SU-DHL-6 (cell line): ENCODE measurements at regions not wholly inside any gene's neighbourhood (a gene's known extent, or its start where the extent isn't known, plus 50 kb on each side); places are given as distances from the start of the nearest gene placed in this dataset.

Experiments used
- H2AFZ ChIP-seq: fragments of 200-600 bp; sonication (generic); 2 replicates; pipeline ENCODE4 v1.6.1; 2014; ENCODE audit warnings: low read depth, mild to moderate bottlenecking, moderate library complexity, mixed read lengths, antibody characterized with exemption, low read length; ENCODE audit not compliant: severe bottlenecking
- H3F3A ChIP-seq: fragments of 200-600 bp; shearing (Covaris generic); 2 replicates; pipeline ENCODE4 v1.6.0; 2016; ENCODE audit warnings: antibody characterized with exemption, mild to moderate bottlenecking; ENCODE audit not compliant: insufficient read depth
- H3K27ac ChIP-seq: fragments of 200-600 bp; sonication (generic); 2 replicates; pipeline ENCODE4 v1.5.1; 2016; ENCODE audit warnings: low read depth, mild to moderate bottlenecking, low read length, moderate library complexity, mixed read lengths
- H3K27me3 ChIP-seq: fragments of 200-600 bp; sonication (generic), shearing (Covaris generic); 2 replicates; pipeline ENCODE4 v1.6.0; 2014; ENCODE audit warnings: mild to moderate bottlenecking, low read length
- H3K36me3 ChIP-seq: fragments of 200-600 bp; sonication (generic); 2 replicates; pipeline ENCODE4 v1.6.1; 2014; ENCODE audit warnings: mild to moderate bottlenecking, low read length, mixed read lengths
- H3K4me2 ChIP-seq: fragments of 300-600, 200-600 bp; shearing (Covaris generic), sonication (generic); 2 replicates; pipeline ENCODE4 v1.6.0; 2014; ENCODE audit warnings: low read length, low read depth, mild to moderate bottlenecking; ENCODE audit not compliant: poor library complexity, severe bottlenecking
- H3K4me3 ChIP-seq: fragments of 200-600 bp; sonication (generic); 2 replicates; pipeline ENCODE4 v1.5.1; 2014; ENCODE audit warnings: antibody characterized with exemption, low read length, mild to moderate bottlenecking, mixed read lengths; ENCODE audit not compliant: insufficient read depth, poor library complexity, severe bottlenecking
- H3K79me2 ChIP-seq: fragments of 200-600 bp; sonication (generic); 2 replicates; pipeline ENCODE4 v1.6.1; 2014; ENCODE audit warnings: mild to moderate bottlenecking, low read length, moderate library complexity; ENCODE audit not compliant: insufficient read depth
- H3K9ac ChIP-seq: fragments of 200-600 bp; sonication (generic); 2 replicates; pipeline ENCODE4 v1.7.0; 2014; ENCODE audit warnings: mild to moderate bottlenecking, low read length
- H3K9me2 ChIP-seq: fragments of 200-600 bp; sonication (generic); replicated peaks from 2 replicates; pipeline ENCODE4 v1.6.1; 2014; ENCODE audit warnings: low read length; ENCODE audit not compliant: insufficient read depth
- H3K9me3 ChIP-seq: fragments of 200-600 bp; sonication (generic); 2 replicates; pipeline ENCODE4 v1.6.1; 2014; ENCODE audit warnings: low read length, mixed read lengths; ENCODE audit not compliant: insufficient read depth
- H4K20me1 ChIP-seq: fragments of 200-600 bp; sonication (generic); 2 replicates; pipeline ENCODE4 v1.6.1; 2014; ENCODE audit warnings: low read depth, mild to moderate bottlenecking, antibody characterized with exemption, low read length, moderate library complexity, mixed read lengths
- EZH2phosphoT487 ChIP-seq: fragments of 200-600 bp; sonication (generic), shearing (Covaris generic); conservative IDR thresholded peaks from 2 replicates; pipeline ENCODE4 v1.6.1; 2018; ENCODE audit warnings: mild to moderate bottlenecking, antibody characterized with exemption, low read length, moderate library complexity, mixed read lengths
- TF ChIP-seq, protein P1 (sequence below): fragments of 200-600 bp; sonication (generic); IDR thresholded peaks from one replicate; pipeline ENCODE4 v1.5.1; 2017; ENCODE audit warnings: antibody characterized with exemption, mild to moderate bottlenecking, low read length, moderate library complexity; ENCODE audit not compliant: insufficient read depth, poor library complexity, severe bottlenecking

DNA sequence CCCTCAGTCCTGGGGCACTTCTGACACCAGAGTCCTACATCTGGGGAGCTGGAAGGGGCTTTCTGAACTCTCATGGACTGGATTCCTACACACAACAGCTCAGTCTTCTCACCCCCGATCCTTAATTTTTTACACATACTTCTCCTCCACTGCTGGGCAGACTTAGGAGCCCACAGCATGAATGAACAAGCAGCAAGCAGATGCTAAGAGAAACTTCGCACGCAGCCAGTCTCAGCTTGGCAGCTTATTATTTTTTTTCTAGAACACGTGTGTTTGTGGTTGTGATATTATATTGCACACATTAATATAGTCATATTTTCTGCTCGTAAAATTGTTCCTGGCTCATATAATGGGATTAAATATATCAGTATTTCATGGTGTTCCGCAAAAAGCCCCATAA, 50.9 kb upstream of the LOXL4 start:
- Histone ChIP-seq H3K4me2 (no peak overlapping the region), H3K9me3 (no peaks in the 10 kb centered on the region), H3K27ac (no peak overlapping the region), H2AFZ (no peak overlapping the region), H3K27me3 (no peaks in the 10 kb centered on the region), H3K79me2 (no peaks in the 10 kb centered on the region), H3K9ac (no peak overlapping the region), H3F3A (no peaks in the 10 kb centered on the region), H3K4me3 (no peak overlapping the region), H3K9me2 (no peaks in the 10 kb centered on the region), H3K36me3 (no peaks in the 10 kb centered on the region), H4K20me1 (no peaks in the 10 kb centered on the region)
- TF ChIP-seq, protein P1, sequence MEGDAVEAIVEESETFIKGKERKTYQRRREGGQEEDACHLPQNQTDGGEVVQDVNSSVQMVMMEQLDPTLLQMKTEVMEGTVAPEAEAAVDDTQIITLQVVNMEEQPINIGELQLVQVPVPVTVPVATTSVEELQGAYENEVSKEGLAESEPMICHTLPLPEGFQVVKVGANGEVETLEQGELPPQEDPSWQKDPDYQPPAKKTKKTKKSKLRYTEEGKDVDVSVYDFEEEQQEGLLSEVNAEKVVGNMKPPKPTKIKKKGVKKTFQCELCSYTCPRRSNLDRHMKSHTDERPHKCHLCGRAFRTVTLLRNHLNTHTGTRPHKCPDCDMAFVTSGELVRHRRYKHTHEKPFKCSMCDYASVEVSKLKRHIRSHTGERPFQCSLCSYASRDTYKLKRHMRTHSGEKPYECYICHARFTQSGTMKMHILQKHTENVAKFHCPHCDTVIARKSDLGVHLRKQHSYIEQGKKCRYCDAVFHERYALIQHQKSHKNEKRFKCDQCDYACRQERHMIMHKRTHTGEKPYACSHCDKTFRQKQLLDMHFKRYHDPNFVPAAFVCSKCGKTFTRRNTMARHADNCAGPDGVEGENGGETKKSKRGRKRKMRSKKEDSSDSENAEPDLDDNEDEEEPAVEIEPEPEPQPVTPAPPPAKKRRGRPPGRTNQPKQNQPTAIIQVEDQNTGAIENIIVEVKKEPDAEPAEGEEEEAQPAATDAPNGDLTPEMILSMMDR: no peak
- no peak for TF ChIP-seq EZH2phosphoT487
